HUES6 (cell line): ENCODE measurements at regions not wholly inside any gene's neighbourhood (a gene's known extent, or its start where the extent isn't known, plus 50 kb on each side); places are given as distances from the start of the nearest gene placed in this dataset.
"Not testable (repeated sequence)": the region's sequence is repeated elsewhere in the genome, so short reads cannot be mapped to it uniquely, and the experiment has no call there.

Experiments used
- H3K27ac ChIP-seq: 2 replicates; pipeline ENCODE4 v1.7.0; 2013; ENCODE audit warnings: low read depth, mild to moderate bottlenecking, low read length, inconsistent platforms
- H3K27me3 ChIP-seq: 2 replicates; pipeline ENCODE4 v1.6.1; 2013; ENCODE audit warnings: low read length; ENCODE audit not compliant: control insufficient read depth, insufficient read depth
- H3K36me3 ChIP-seq: 2 replicates; pipeline ENCODE4 v1.6.1; 2013; ENCODE audit warnings: low read length; ENCODE audit not compliant: control insufficient read depth, insufficient read depth
- H3K4me1 ChIP-seq: 2 replicates; pipeline ENCODE4 v1.6.1; 2013; ENCODE audit warnings: low read length; ENCODE audit not compliant: control insufficient read depth, insufficient read depth
- H3K4me3 ChIP-seq: 2 replicates; pipeline ENCODE4 v1.5.1; 2013; ENCODE audit warnings: low read depth, low read length
- H3K9ac ChIP-seq: one replicate; pipeline ENCODE4 v1.6.1; 2013; ENCODE audit warnings: mild to moderate bottlenecking, low read length
- H3K9me3 ChIP-seq: 2 replicates; pipeline ENCODE4 v1.6.1; 2013; ENCODE audit warnings: low read depth, low read length; ENCODE audit not compliant: control insufficient read depth, insufficient read depth

DNA sequence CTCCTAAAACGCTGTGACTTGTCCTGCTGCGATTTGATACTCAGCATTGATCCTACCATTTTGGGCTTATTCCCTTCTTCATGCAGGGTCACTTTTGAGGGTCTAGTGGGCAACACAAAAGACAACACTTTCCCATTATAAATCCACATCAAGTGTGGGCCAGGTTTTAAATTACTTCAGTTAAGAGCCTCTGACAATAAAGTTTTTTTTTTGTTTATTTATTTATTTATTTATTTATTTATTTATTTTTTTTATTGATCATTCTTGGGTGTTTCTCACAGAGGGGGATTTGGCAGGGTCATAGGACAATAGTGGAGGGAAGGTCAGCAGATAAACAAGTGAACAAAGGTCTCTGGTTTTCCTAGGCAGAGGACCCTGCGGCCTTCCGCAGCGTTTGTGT, 176.2 kb upstream of the FBXL17 start:
- Histone ChIP-seq H3K4me1 (peaks cover 22% of the 10 kb centered on the region), H3K9me3 (peaks cover 24% of the 10 kb centered on the region)
- H3K27me3 ChIP-seq, H3K27ac ChIP-seq, H3K4me3 ChIP-seq, H3K36me3 ChIP-seq, H3K9ac ChIP-seq: not testable (repeated sequence)

DNA sequence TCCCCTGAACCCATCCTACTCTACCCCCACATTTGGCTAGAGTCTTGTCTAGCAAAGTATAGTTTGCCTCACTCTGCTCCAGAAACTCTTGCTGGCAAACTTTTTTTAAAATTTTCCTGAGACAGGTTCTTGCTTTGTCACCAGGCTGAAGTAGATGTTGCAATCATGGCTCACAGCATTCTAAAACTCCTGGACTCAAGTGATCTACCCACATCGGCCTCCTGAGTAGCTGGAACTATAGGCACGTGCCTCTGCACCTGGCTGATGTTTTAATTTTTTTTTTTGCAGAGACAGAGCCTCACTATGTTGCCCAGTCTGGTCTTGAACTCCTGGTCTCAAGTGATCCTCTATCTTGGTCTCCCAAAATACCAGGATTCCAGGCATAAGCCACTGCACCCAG, 175.8 kb upstream of the FBXL17 start:
- Histone ChIP-seq H3K9ac (no peak overlapping the region), H3K27me3 (no peaks in the 10 kb centered on the region), H3K27ac (no peak overlapping the region), H3K4me1 (peaks cover 22% of the 10 kb centered on the region), H3K9me3 (peaks cover 22% of the 10 kb centered on the region; the same call in 1 of the 2 replicates), H3K4me3 (no peak overlapping the region), H3K36me3 (no peaks in the 10 kb centered on the region)

DNA sequence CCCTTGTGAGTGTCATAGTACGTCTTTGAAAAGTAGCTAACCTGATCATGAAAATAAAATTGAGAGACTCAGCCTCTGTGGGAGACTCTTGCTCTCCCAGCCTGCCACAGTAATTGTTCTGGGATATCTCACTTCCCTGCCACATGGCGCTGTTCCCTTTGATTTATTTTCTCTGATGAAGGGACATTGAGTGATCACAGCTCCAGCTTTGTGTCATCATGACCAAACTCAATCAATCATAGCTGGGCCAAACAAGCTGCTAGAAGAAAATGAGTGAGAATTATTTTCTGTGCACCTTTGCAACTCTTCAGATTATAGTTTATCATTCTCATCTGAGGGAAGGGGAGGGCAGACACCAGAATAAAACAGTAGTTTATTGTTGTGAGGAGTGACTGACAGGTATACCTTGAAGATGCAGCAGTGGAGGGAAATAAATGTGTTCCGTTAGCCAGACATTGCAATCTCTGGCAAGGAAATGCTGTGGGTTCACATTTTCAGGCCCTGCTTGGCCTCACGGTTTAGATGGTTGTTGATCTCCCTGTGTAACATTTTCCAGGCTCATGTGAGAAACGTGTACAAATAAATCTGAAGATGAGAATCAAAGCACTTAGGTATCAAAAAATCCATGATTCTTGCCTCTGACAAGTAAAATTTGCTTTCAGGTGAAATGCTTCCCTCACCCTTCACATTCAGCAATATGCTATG, 174.7 kb upstream of the FBXL17 start:
- Histone ChIP-seq H3K4me3 (no peak overlapping the region), H3K27me3 (no peaks in the 10 kb centered on the region), H3K4me1 (peaks cover 13% of the 10 kb centered on the region), H3K36me3 (no peaks in the 10 kb centered on the region), H3K9me3 (peaks cover 22% of the 10 kb centered on the region; the same call in 1 of the 2 replicates), H3K27ac (no peak overlapping the region; the same call in 1 of the 2 replicates), H3K9ac (no peak overlapping the region)

DNA sequence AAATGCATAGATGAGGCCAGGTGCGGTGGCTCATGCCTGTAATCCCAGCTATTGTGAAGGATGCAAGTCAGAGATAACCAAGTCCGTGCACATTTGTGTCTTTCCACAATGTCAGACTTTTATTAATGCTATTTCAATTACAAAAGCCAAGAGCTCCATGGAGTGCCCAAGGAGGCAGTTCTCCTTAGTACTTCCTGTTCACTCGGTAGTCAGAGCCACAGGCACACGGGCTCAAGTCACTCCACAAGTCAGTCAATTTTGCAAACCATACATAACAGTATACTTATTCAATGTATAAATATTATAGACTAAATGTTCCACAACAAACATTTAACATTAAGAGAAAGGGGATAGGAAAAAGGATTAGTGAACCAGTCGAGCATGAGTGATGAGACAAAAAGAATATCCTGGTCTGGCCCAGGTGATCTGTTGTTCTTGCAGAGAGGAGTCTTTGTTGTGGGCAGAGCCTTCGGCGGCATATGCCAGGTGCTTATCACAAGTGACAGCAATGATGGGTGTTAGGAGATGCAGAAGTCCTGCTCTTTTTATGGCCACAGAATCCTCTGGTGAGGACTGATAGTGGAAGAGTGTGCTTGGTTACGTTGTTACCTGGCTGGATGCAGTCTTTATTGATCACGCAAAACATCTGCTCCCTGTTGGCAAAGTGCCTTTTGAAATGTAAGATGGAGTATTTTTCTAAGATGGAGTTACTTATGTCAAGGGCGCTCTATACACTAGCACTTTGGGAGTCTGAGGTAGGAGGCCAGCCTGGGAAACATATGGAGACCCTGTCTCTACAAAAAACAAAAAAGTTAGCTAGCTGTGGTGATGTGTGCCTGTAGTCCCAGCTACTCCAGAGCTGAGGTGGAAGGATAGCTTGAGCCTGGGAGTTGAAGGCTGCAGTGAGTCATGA, 167.0 kb upstream of the FBXL17 start:
- no peaks in the 10 kb centered on the region for H3K36me3 ChIP-seq
- no peak overlapping the region for H3K27ac ChIP-seq
- no peaks in the 10 kb centered on the region; the same call in none of the 2 replicates for H3K4me1 ChIP-seq
- H3K9ac ChIP-seq, result no peak overlapping the region
- H3K9me3 ChIP-seq, result no peaks in the 10 kb centered on the region
- H3K4me3 ChIP-seq, result no peak overlapping the region
- H3K27me3 ChIP-seq, result no peaks in the 10 kb centered on the region

DNA sequence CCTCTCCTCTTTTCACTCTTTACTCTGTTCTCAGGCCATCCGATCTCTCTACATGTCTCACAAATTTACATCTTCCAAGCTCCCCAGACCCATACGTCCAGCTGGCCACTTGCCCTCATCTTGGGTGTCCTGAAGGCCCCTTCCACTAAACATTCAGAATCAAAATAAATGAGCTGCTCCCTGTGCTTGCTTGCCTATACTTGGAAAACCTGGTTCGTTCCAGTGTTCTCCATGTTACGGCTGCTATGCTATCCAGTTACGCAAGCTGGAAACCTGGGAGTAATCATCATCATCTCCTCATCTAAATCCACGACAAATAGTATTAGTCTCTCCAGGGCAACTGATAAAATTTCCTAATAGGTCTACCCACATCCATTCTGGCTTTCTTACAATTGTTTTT, 165.0 kb upstream of the FBXL17 start:
- Histone ChIP-seq H3K27ac (no peak overlapping the region), H3K9me3 (peaks cover 3% of the 10 kb centered on the region; the same call in 1 of the 2 replicates), H3K36me3 (no peaks in the 10 kb centered on the region), H3K4me1 (peaks cover 5% of the 10 kb centered on the region; the same call in 1 of the 2 replicates), H3K9ac (no peak overlapping the region), H3K4me3 (no peak overlapping the region), H3K27me3 (no peaks in the 10 kb centered on the region)

DNA sequence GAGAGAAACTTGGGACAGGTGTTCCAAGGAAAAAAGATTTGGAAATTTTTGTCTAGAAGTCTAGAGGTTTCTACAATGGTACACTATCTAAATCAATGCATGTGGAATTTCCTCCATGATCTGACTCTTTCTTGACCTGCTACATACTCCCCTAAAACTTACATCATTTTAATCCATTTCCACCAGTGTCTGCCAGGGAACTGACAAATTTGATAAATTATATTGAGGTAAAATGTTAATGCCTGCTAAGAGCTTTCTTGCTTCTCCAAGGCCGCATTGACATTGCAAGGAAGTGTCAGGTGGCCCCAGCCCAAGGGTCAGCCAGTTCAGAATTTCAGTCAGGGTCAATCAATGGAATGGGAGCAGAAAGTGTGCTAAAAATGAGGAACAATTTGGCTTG, 163.4 kb upstream of the FBXL17 start:
- Histone ChIP-seq H3K4me3 (no peak overlapping the region), H3K9me3 (peaks cover 6% of the 10 kb centered on the region; the same call in 1 of the 2 replicates), H3K9ac (no peak overlapping the region), H3K36me3 (no peaks in the 10 kb centered on the region), H3K27ac (no peak overlapping the region), H3K27me3 (no peaks in the 10 kb centered on the region), H3K4me1 (peaks cover 5% of the 10 kb centered on the region; the same call in 1 of the 2 replicates)

DNA sequence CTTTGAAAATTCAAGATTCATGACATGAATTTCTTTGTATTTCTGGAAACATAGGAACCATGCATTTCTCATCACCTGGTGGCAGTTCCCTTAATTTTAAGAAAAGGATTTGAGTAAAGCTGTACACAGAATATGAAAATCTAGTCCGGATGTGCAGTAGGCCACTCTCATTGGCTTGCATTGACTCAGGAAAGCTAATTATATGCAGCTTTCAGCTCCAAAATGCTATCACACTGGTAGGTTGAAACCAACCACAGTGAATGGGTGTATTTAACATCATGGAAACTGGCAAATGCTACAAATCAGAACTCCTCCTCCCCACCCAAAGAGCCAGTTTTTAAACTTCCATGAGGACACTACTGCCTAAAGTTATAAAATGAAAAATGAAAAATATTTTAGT, 161.6 kb upstream of the FBXL17 start:
- H3K27me3 ChIP-seq, result no peaks in the 10 kb centered on the region
- H3K9me3 ChIP-seq, result peaks cover 6% of the 10 kb centered on the region; the same call in 1 of the 2 replicates
- H3K27ac ChIP-seq, result no peak overlapping the region
- no peaks in the 10 kb centered on the region for H3K36me3 ChIP-seq
- no peak overlapping the region for H3K9ac ChIP-seq
- H3K4me3 ChIP-seq, result no peak overlapping the region
- peaks cover 9% of the 10 kb centered on the region; the same call in 1 of the 2 replicates for H3K4me1 ChIP-seq

DNA sequence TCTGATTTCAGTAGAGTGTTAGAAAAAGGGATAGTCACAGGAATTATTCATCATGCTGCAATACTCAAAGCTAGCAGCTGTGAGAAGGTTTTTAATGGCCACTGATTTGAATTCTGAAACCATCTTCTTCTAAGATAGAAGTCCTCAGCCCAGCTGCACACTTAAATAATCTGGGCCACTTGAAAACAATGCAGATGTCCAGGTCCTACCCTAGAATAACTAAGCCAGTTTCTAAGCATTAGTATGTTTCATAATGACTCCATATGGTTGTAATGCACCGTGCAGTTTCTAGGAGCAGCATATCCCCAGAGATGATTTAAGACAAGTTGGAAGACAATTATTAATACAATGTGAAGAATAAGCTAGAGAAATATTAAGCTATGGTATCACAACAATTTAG, 159.9 kb upstream of the FBXL17 start:
- Histone ChIP-seq H3K4me3 (no peak overlapping the region), H3K4me1 (peaks cover 18% of the 10 kb centered on the region), H3K27ac (no peak overlapping the region), H3K36me3 (no peaks in the 10 kb centered on the region), H3K9ac (no peak overlapping the region), H3K9me3 (peaks cover 6% of the 10 kb centered on the region; the same call in 1 of the 2 replicates), H3K27me3 (no peaks in the 10 kb centered on the region)

DNA sequence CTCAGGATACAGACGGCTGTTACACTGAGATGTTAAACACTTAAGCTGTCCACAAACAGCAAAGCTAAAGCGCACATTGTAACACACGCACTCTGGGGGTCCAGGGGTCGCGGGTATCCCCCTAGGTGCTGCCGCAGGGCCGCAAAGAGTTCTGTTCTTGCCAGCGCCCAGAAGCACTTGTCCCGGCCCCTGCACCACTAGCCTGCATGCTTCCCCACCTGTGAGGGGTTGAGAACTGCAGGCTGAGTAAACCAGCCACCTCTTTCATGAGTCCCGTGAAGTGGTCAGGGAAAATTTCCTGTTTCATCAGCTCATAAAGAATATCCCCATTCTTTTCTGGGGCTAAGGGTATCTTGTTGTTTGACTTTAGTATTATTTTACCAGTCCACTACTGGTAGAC, 154.4 kb upstream of the FBXL17 start:
- Histone ChIP-seq H3K27me3 (no peaks in the 10 kb centered on the region), H3K4me1 (peaks cover 14% of the 10 kb centered on the region), H3K9me3 (peaks cover 10% of the 10 kb centered on the region; the same call in 1 of the 2 replicates), H3K36me3 (no peaks in the 10 kb centered on the region), H3K4me3 (no peak overlapping the region), H3K27ac (no peak overlapping the region), H3K9ac (no peak overlapping the region)

DNA sequence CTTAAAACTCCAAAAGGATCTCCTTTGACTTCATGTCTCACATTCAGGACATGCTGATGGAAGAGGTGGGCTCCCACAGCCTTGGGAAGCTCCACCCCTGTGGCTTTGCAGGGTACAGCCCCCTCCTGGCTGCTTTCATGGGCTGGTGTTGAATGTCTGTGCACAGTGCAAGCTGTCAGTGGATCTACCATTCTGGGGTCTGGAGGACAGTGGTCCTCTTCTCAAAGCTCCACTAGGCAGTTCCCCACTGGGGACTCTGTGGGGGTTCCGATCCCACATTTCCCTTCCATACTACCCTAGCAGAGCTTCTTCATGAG, 150.2 kb upstream of the FBXL17 start:
- not testable (repeated sequence) for H3K27me3 ChIP-seq, H3K9ac ChIP-seq, H3K4me3 ChIP-seq, H3K36me3 ChIP-seq, H3K27ac ChIP-seq, H3K4me1 ChIP-seq
- peaks cover 35% of the 10 kb centered on the region for H3K9me3 ChIP-seq
